HEK293T (cell line): ENCODE measurements at regions not wholly inside any gene's neighbourhood (a gene's known extent, or its start where the extent isn't known, plus 50 kb on each side); places are given as distances from the start of the nearest gene placed in this dataset.
"Not testable (repeated sequence)": the region's sequence is repeated elsewhere in the genome, so short reads cannot be mapped to it uniquely, and the experiment has no call there.

ENCODE experiments used
- CTCF ChIA-PET: fragments of 350-600 bp; formaldehyde crosslinking; extraction: SDS; loops from one replicate; lab custom pipeline; 2021; ENCODE audit warnings: antibody characterized with exemption, inconsistent platforms; lab: Yijun Ruan, JAX
- POLR2A ChIA-PET: fragments of 350-600 bp; formaldehyde crosslinking; extraction: SDS; loops from one replicate; lab custom pipeline; 2020; ENCODE audit warnings: antibody characterized with exemption, inconsistent platforms; lab: Yijun Ruan, JAX
- DNase-seq: peaks from one replicate; pipeline ENCODE4 v3.0.0; 2012; ENCODE audit warnings: mixed read lengths; ENCODE audit errors: extremely low spot score
- ARNT ChIP-seq: fragments of 450-650 bp; IDR thresholded peaks from 2 replicates; pipeline ENCODE4 v1.6.1; 2017; ENCODE audit warnings: mild to moderate bottlenecking
- BHLHE40 ChIP-seq: fragments of 450-650 bp; IDR thresholded peaks from 2 replicates; pipeline ENCODE4 v1.6.1; 2016; ENCODE audit warnings: mild to moderate bottlenecking, moderate library complexity, borderline replicate concordance
- CTBP1 ChIP-seq: fragments of 450-650 bp; IDR thresholded peaks from 2 replicates; pipeline ENCODE4 v1.6.1; 2016; ENCODE audit warnings: borderline replicate concordance
- ELF4 ChIP-seq: fragments of 450-650 bp; IDR thresholded peaks from 2 replicates; pipeline ENCODE4 v1.6.1; 2017; ENCODE audit warnings: antibody characterized with exemption
- FOXA1 ChIP-seq: fragments of 450-650 bp; IDR thresholded peaks from 2 replicates; pipeline ENCODE4 v1.6.1; 2016; ENCODE audit warnings: mild to moderate bottlenecking
- FOXK2 ChIP-seq: fragments of 450-650 bp; IDR thresholded peaks from 2 replicates; pipeline ENCODE4 v1.6.1; 2016; ENCODE audit warnings: mild to moderate bottlenecking
- FOXM1 ChIP-seq: fragments of 450-650 bp; IDR thresholded peaks from 2 replicates; pipeline ENCODE4 v1.6.1; 2017; ENCODE audit warnings: mild to moderate bottlenecking, borderline replicate concordance
- HDGF ChIP-seq: fragments of 450-650 bp; IDR thresholded peaks from 2 replicates; pipeline ENCODE4 v1.6.1; 2017; ENCODE audit warnings: antibody characterized with exemption, borderline replicate concordance
- L3MBTL2 ChIP-seq: fragments of 450-650 bp; conservative IDR thresholded peaks from 2 replicates; pipeline ENCODE4 v1.6.1; 2016; ENCODE audit warnings: mild to moderate bottlenecking
- LEF1 ChIP-seq: fragments of 450-650 bp; IDR thresholded peaks from 2 replicates; pipeline ENCODE4 v1.6.1; 2017; ENCODE audit warnings: mild to moderate bottlenecking, borderline replicate concordance
- NFRKB ChIP-seq: fragments of 450-650 bp; IDR thresholded peaks from 2 replicates; pipeline ENCODE4 v1.6.1; 2016; ENCODE audit warnings: mild to moderate bottlenecking, moderate library complexity
- PKNOX1 ChIP-seq: fragments of 450-650 bp; IDR thresholded peaks from 2 replicates; pipeline ENCODE4 v1.6.1; 2016
- SP1 ChIP-seq: fragments of 450-650 bp; IDR thresholded peaks from 2 replicates; pipeline ENCODE4 v1.6.1; 2017
- SUZ12 ChIP-seq: fragments of 450-650 bp; IDR thresholded peaks from 2 replicates; pipeline ENCODE4 v1.6.1; 2016; ENCODE audit warnings: mild to moderate bottlenecking
- TARDBP ChIP-seq: fragments of 450-650 bp; IDR thresholded peaks from 2 replicates; pipeline ENCODE4 v1.6.1; 2016
- ZNF384 ChIP-seq: fragments of 450-650 bp; IDR thresholded peaks from 2 replicates; pipeline ENCODE4 v1.6.1; 2016

GRCh38 chr17:71200597-71200996 lies 920.2 kb upstream of the SOX9 start:
- POLR2A ChIA-PET, result no interaction called here
- no peak for DNase-seq
- CTCF ChIA-PET, result no interaction called here

GRCh38 chr17:71201639-71202038 lies 919.2 kb upstream of the SOX9 start:
- ChIA-PET POLR2A (no interaction called here), CTCF (no interaction called here)
- no peak for TF ChIP-seq HDGF
- no peak for DNase-seq

More at GRCh38 chr17:71200597-71200996, 920.2 kb upstream of the SOX9 start:
- no peak for TF ChIP-seq FOXM1
- no peak for TF ChIP-seq NFRKB
- TF ChIP-seq LEF1, result no peak
- no peak for TF ChIP-seq FOXA1
- no peak for TF ChIP-seq CTBP1
- no peak for TF ChIP-seq L3MBTL2
- no peak for TF ChIP-seq BHLHE40
- TF ChIP-seq TARDBP, result no peak
- no peak for TF ChIP-seq SP1
- TF ChIP-seq ELF4, result no peak
- no peak for TF ChIP-seq SUZ12
- TF ChIP-seq ARNT, result no peak
- no peak for TF ChIP-seq HDGF

GRCh38 chr17:71202449-71202848 lies 918.4 kb upstream of the SOX9 start:
- TF ChIP-seq HDGF (no peak), ELF4 (no peak), LEF1 (no peak), BHLHE40 (no peak), FOXK2 (no peak), TARDBP (no peak), ARNT (no peak)
- no peak for DNase-seq
- POLR2A ChIA-PET, result no interaction called here
- CTCF ChIA-PET, result no interaction called here

- DNase-seq, result no peak
- ChIA-PET POLR2A (no interaction called here), CTCF (no interaction called here)
- TF ChIP-seq NFRKB (no peak), PKNOX1 (no peak), FOXM1 (no peak), ELF4 (no peak), L3MBTL2 (no peak), SP1 (no peak), BHLHE40 (no peak), LEF1 (no peak), TARDBP (no peak), ZNF384 (no peak)
Measured at GRCh38 chr17:71203953-71204352, 916.9 kb upstream of the SOX9 start.

GRCh38 chr17:71205951-71206350 lies 914.9 kb upstream of the SOX9 start:
- DNase-seq, CTCF ChIA-PET, POLR2A ChIA-PET: not testable (repeated sequence)

- no peak for DNase-seq
- CTCF ChIA-PET, result no interaction called here
- TF ChIP-seq LEF1, result no peak
- no peak for TF ChIP-seq ZNF384
- no peak for TF ChIP-seq TARDBP
- TF ChIP-seq PKNOX1, result no peak
- TF ChIP-seq ARNT, result no peak
- no peak for TF ChIP-seq L3MBTL2
- TF ChIP-seq HDGF, result no peak
- no peak for TF ChIP-seq CTBP1
- TF ChIP-seq FOXA1, result no peak
- POLR2A ChIA-PET, result no interaction called here
Measured at GRCh38 chr17:71208111-71208704, 912.6 kb upstream of the SOX9 start.

- POLR2A ChIA-PET, result no interaction called here
- DNase-seq, result no peak
- TF ChIP-seq ELF4 (no peak), FOXK2 (no peak)
- CTCF ChIA-PET, result no interaction called here
Measured at GRCh38 chr17:71213936-71214335, 906.9 kb upstream of the SOX9 start.

GRCh38 chr17:71217769-71218168 lies 903.1 kb upstream of the SOX9 start:
- DNase-seq, result no peak
- ChIA-PET POLR2A (no interaction called here), CTCF (no interaction called here)
- TF ChIP-seq SUZ12, result no peak
- TF ChIP-seq L3MBTL2, result no peak
- no peak for TF ChIP-seq ELF4
- no peak for TF ChIP-seq FOXM1
- TF ChIP-seq HDGF, result no peak
- no peak for TF ChIP-seq NFRKB
- no peak for TF ChIP-seq ZNF384
- TF ChIP-seq SP1, result no peak
- no peak for TF ChIP-seq FOXA1
- TF ChIP-seq LEF1, result no peak
- TF ChIP-seq ARNT, result no peak
- TF ChIP-seq FOXK2, result no peak
- no peak for TF ChIP-seq PKNOX1
- no peak for TF ChIP-seq CTBP1
- TF ChIP-seq TARDBP, result no peak
- TF ChIP-seq BHLHE40, result no peak
